Lower leg skin (tissue), 4 donors: ENCODE measurements at regions not wholly inside any gene's neighbourhood (a gene's known extent, or its start where the extent isn't known, plus 50 kb on each side); places are given as distances from the start of the nearest gene placed in this dataset.
"Not testable (repeated sequence)": the region's sequence is repeated elsewhere in the genome, so short reads cannot be mapped to it uniquely, and the experiment has no call there.

Source experiments
- DNase-seq, 2 donors: peaks; one replicate each; pipeline ENCODE4 v3.0.0-alpha.2; 2019; ENCODE audit warnings: low spot score in 2 of 2
- H3K4me3 ChIP-seq: fragments of 200-600 bp; sonication (generic); 2 replicates; pipeline ENCODE4 v1.5.1; 2017; ENCODE audit warnings: mild to moderate bottlenecking, low read depth; ENCODE audit not compliant: poor library complexity, severe bottlenecking
- CTCF ChIP-seq, 3 donors: fragments of 450-650 bp; IDR thresholded peaks; one replicate each; pipeline ENCODE4 v1.5.1; 2016; ENCODE audit warnings: antibody characterized with exemption in 3 of 3, mild to moderate bottlenecking in 3 of 3, moderate library complexity in 2 of 3
- POLR2A ChIP-seq, 2 donors: fragments of 450-650 bp; IDR thresholded peaks; one replicate each; pipeline ENCODE4 v1.6.1; 2016 to 2017; ENCODE audit warnings: antibody characterized with exemption in 2 of 2, mild to moderate bottlenecking in 1 of 2, moderate library complexity in 1 of 2
- WGBS, 2 donors: methylation state at CpG; one replicate each; pipeline ENCODE4 v1.1.5; 2018; 5-methylcytosine and 5-hydroxymethylcytosine counted together
- intact Hi-C: fragments of 100-400 bp; cut with DNase I; formaldehyde crosslinking; loops from one replicate; pipeline ENCODE4 v1.15.0; 2023; ENCODE audit warnings: low total_unique reads

GRCh38 chr7:149704507-149704906 is 68.9 kb downstream of the ZNF467 start:
- H3K4me3 ChIP-seq, result no peak overlapping the region

GRCh38 chr7:149703044-149703650 is 70.2 kb downstream of the ZNF467 start:
- 55 to 65% methylated on average over 7 of the region's 7 CpGs for WGBS, 2 donors
- intact Hi-C loops, result no loop called here
- no peak overlapping the region for H3K4me3 ChIP-seq
- no peak for DNase-seq
- TF ChIP-seq CTCF (IDR thresholded peaks at IDR 0.05) (no peak), POLR2A (IDR thresholded peaks at IDR 0.05) (no peak)

More at GRCh38 chr7:149704507-149704906, 68.9 kb downstream of the ZNF467 start:
- TF ChIP-seq CTCF (IDR thresholded peaks at IDR 0.05) (no peak), POLR2A (IDR thresholded peaks at IDR 0.05) (no peak)
- WGBS, 2 donors, result 85% methylated on average over 2 of the region's 2 CpGs
- intact Hi-C loops, result no loop called here
- DNase-seq, result no peak

- TF ChIP-seq CTCF (IDR thresholded peaks at IDR 0.05) (no peak), POLR2A (IDR thresholded peaks at IDR 0.05) (no peak)
- H3K4me3 ChIP-seq, result no peak overlapping the region
- no peak for DNase-seq
- intact Hi-C loops, result no loop called here
- WGBS, 2 donors, result 94 to 97% methylated on average over 10 to 11 of the region's 14 CpGs
Observed at GRCh38 chr7:149701495-149702240, 71.7 kb downstream of the ZNF467 start.

GRCh38 chr7:149697767-149698166 is 75.6 kb downstream of the ZNF467 start:
- intact Hi-C loops, DNase-seq, H3K4me3 ChIP-seq: not testable (repeated sequence)
- WGBS, 2 donors, result 61 to 81% methylated on average over 5 of the region's 5 CpGs

- DNase-seq, result no peak
- TF ChIP-seq POLR2A (IDR thresholded peaks at IDR 0.05) (no peak), CTCF (IDR thresholded peaks at IDR 0.05) (no peak)
- WGBS, 2 donors, result 73% methylated on average over 3 of the region's 3 CpGs
- intact Hi-C loops, result no loop called here
- no peak overlapping the region for H3K4me3 ChIP-seq
Observed at GRCh38 chr7:149696280-149696679, 77.1 kb downstream of the ZNF467 start.

- 7 to 12% methylated on average over 27 to 40 of the region's 43 CpGs for WGBS, 2 donors
- intact Hi-C loops, result no loop called here
- TF ChIP-seq CTCF (IDR thresholded peaks at IDR 0.05), result no peak
- no peak for TF ChIP-seq POLR2A (IDR thresholded peaks at IDR 0.05)
- no peak for DNase-seq
- no peak overlapping the region for H3K4me3 ChIP-seq
Observed at GRCh38 chr7:149692557-149692982, 80.8 kb downstream of the ZNF467 start.
